ENCODE measurements at regions not wholly inside any gene's neighbourhood (a gene's known extent, or its start where the extent isn't known, plus 50 kb on each side); places are given as distances from the start of the nearest gene placed in this dataset.

DNA sequence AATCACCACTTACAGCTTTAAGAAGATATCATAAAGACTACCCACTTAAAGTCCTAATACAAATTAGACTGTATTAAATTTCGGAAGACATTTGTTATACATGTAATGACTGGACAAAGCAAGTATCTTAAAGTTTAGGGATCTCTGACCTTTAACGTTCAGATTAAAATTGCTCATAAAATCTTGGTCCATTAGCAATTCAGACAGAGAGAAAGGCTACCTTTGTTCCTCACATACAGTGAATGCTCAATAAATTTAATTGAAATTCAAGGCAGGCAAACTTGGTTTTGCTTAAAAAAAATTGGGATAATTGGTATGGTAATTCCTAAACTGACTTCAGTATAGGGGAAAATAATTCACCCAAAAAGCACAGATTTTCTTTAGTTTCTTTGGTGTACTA lies 285.9 kb upstream of the EMCN start:
- no peak for TF ChIP-seq CTCF (IDR thresholded peaks at IDR 0.05; ENCODE audit: control insufficient read depth, extremely low read depth, insufficient read depth)
- no peak overlapping the region for H3K4me3 ChIP-seq (ENCODE audit: low read depth, low read length)
- DNase-seq (ENCODE audit: low read depth), result no peak

GRCh38 chr4:100799761-100800539 lies 282.1 kb upstream of the EMCN start:
- no peak for TF ChIP-seq CTCF (IDR thresholded peaks at IDR 0.05; ENCODE audit: control insufficient read depth, extremely low read depth, insufficient read depth)
- no peak for DNase-seq (ENCODE audit: low read depth)
- no peak overlapping the region for H3K4me3 ChIP-seq (ENCODE audit: low read depth, low read length)

DNA sequence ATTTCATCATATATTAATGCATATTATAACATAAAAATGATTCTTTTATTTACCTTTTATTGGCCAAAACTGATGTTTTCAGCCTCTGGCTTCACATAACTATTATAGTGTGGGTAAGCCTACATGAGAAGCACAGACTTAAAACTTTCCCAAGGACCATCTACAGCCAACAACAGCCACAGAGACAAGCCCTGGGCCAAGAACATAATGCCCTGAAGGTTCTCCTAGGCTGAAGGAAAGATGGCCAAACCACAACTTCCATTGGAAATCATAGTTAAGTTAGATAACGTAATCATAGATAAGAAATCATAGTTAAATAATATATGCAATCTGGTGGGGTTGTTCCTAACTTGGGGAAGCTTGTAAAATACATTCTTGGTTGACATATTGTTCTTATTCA lies 280.0 kb upstream of the EMCN start:
- TF ChIP-seq CTCF (IDR thresholded peaks at IDR 0.05; ENCODE audit: control insufficient read depth, extremely low read depth, insufficient read depth), result no peak
- no peak for DNase-seq (ENCODE audit: low read depth)
- no peak overlapping the region for H3K4me3 ChIP-seq (ENCODE audit: low read depth, low read length)

- no peak overlapping the region for H3K4me3 ChIP-seq (ENCODE audit: low read depth, low read length)
- no peak for DNase-seq (ENCODE audit: low read depth)
- no peak for TF ChIP-seq CTCF (IDR thresholded peaks at IDR 0.05; ENCODE audit: control insufficient read depth, extremely low read depth, insufficient read depth)
Observed at GRCh38 chr4:100797356-100797755, 279.5 kb upstream of the EMCN start.

DNA sequence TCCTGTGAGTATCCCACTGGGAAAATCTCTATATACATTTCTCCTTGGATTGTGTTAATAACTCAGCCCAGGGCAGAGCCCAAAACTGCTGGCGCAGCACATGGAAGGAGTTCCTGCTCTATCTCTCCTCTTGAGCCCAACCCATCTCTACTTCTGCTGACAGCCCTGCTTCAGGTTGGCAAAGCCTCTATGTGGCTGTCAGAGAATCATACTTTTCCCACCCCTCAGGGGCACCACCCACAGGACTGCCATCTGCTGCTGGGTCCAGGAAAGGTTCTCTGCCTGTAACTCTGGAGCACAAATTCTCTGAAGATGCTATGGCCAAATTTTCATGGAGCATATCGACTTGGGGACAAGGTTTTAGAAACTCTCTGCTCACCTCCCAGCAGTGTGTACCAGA lies 278.5 kb upstream of the EMCN start:
- no peak overlapping the region for H3K4me3 ChIP-seq (ENCODE audit: low read depth, low read length)
- TF ChIP-seq CTCF (IDR thresholded peaks at IDR 0.05; ENCODE audit: control insufficient read depth, extremely low read depth, insufficient read depth), result 0 out of 2 replicates have a peak, but pooled peaks have one; percentile 10
- DNase-seq (ENCODE audit: low read depth), result no peak

DNA sequence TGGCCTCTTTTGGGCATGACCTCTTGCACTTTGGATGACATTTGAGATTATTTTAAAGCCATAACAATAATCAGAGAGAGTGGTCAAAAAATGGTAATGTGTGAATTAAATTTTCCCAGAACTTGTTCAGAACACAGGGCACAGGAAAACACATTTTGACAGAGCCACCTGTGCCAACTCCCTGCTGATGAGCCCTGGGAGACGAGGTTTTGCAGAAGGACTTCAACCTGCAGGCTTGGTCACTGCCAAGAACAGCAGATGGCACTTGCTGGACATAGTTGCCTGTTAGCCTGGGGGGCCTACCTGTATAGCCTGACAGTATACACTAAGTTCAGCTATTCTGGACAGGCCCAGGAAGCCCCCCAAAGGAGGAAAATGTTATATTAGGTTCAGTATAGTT lies 277.8 kb upstream of the EMCN start:
- TF ChIP-seq CTCF (IDR thresholded peaks at IDR 0.05; ENCODE audit: control insufficient read depth, extremely low read depth, insufficient read depth), result no peak
- no peak overlapping the region for H3K4me3 ChIP-seq (ENCODE audit: low read depth, low read length)
- no peak for DNase-seq (ENCODE audit: low read depth)

All from LNCaP clone FGC (cell line).